Smooth muscle cell (in vitro differentiated cells): ENCODE measurements at regions not wholly inside any gene's neighbourhood (a gene's known extent, or its start where the extent isn't known, plus 50 kb on each side); places are given as distances from the start of the nearest gene placed in this dataset.

Experiments used
- DNase-seq: peaks from one replicate; lab custom pipeline; 2025; ENCODE audit not compliant: unreplicated experiment; lab: John Stamatoyannopoulos, UW
- H2AFZ ChIP-seq: fragments of 200-600 bp; sonication (generic); 2 replicates; pipeline ENCODE4 v1.6.0; 2016; ENCODE audit warnings: antibody characterized with exemption, low read depth, mild to moderate bottlenecking
- H3F3A ChIP-seq: fragments of 200-600 bp; sonication (generic); 2 replicates; pipeline ENCODE4 v1.6.0; 2017; ENCODE audit warnings: antibody characterized with exemption, low read depth
- H3K27ac ChIP-seq: fragments of 200-600 bp; sonication (generic); 2 replicates; pipeline ENCODE4 v1.5.1; 2016; ENCODE audit warnings: low read depth, mild to moderate bottlenecking
- H3K27me3 ChIP-seq: fragments of 200-600 bp; sonication (generic); 2 replicates; pipeline ENCODE4 v1.6.1; 2016; ENCODE audit warnings: low read depth, mild to moderate bottlenecking
- H3K36me3 ChIP-seq: fragments of 200-600 bp; sonication (generic); 2 replicates; pipeline ENCODE4 v1.5.1; 2016; ENCODE audit warnings: low read depth
- H3K4me1 ChIP-seq: fragments of 200-600 bp; sonication (generic); 2 replicates; pipeline ENCODE4 v1.5.1; 2016; ENCODE audit warnings: low read depth
- H3K4me2 ChIP-seq: fragments of 200-600 bp; sonication (generic); 2 replicates; pipeline ENCODE4 v1.6.0; 2016; ENCODE audit warnings: mild to moderate bottlenecking
- H3K4me3 ChIP-seq: fragments of 200-600 bp; sonication (generic); 2 replicates; pipeline ENCODE4 v1.5.1; 2016; ENCODE audit warnings: mild to moderate bottlenecking
- H3K79me2 ChIP-seq: fragments of 200-600 bp; sonication (generic); 2 replicates; pipeline ENCODE4 v1.6.0; 2016; ENCODE audit warnings: low read depth, mild to moderate bottlenecking
- H3K9ac ChIP-seq: fragments of 200-600 bp; sonication (generic); 2 replicates; pipeline ENCODE4 v1.6.0; 2016; ENCODE audit warnings: low read depth
- H3K9me3 ChIP-seq: fragments of 200-600 bp; sonication (generic); replicated peaks from 2 replicates; pipeline ENCODE4 v1.5.1; 2016; ENCODE audit warnings: low read depth
- H4K20me1 ChIP-seq: fragments of 200-600 bp; sonication (generic); 2 replicates; pipeline ENCODE4 v1.6.0; 2016; ENCODE audit warnings: low read depth
- WGBS: methylation state at CpG from one replicate; pipeline ENCODE4 v1.1.7; 2016; ENCODE audit warnings: low lambda C conversion rate; 5-methylcytosine and 5-hydroxymethylcytosine counted together
- TF ChIP-seq, protein P1 (sequence below): fragments of 200-600 bp; sonication (generic); IDR thresholded peaks from 2 replicates; pipeline ENCODE4 v1.5.1; 2017; ENCODE audit warnings: borderline replicate concordance, mild to moderate bottlenecking, antibody characterized with exemption; ENCODE audit not compliant: insufficient read depth, poor library complexity, severe bottlenecking

- Histone ChIP-seq H3K27me3 (no peaks in the 10 kb centered on the region), H4K20me1 (no peaks in the 10 kb centered on the region), H3K4me1 (no peaks in the 10 kb centered on the region), H3K9me3 (no peaks in the 10 kb centered on the region), H3K27ac (no peak overlapping the region), H3F3A (no peaks in the 10 kb centered on the region), H3K79me2 (no peaks in the 10 kb centered on the region), H3K4me2 (no peak overlapping the region), H3K36me3 (no peaks in the 10 kb centered on the region), H2AFZ (no peak overlapping the region), H3K4me3 (no peak overlapping the region), H3K9ac (no peak overlapping the region)
- TF ChIP-seq, protein P1, sequence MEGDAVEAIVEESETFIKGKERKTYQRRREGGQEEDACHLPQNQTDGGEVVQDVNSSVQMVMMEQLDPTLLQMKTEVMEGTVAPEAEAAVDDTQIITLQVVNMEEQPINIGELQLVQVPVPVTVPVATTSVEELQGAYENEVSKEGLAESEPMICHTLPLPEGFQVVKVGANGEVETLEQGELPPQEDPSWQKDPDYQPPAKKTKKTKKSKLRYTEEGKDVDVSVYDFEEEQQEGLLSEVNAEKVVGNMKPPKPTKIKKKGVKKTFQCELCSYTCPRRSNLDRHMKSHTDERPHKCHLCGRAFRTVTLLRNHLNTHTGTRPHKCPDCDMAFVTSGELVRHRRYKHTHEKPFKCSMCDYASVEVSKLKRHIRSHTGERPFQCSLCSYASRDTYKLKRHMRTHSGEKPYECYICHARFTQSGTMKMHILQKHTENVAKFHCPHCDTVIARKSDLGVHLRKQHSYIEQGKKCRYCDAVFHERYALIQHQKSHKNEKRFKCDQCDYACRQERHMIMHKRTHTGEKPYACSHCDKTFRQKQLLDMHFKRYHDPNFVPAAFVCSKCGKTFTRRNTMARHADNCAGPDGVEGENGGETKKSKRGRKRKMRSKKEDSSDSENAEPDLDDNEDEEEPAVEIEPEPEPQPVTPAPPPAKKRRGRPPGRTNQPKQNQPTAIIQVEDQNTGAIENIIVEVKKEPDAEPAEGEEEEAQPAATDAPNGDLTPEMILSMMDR: no peak
- DNase-seq: no peak
Measured at GRCh38 chr1:60709426-60709825, 372.9 kb upstream of the NFIA start.

- Histone ChIP-seq H3K27me3 (no peaks in the 10 kb centered on the region), H3K79me2 (no peaks in the 10 kb centered on the region), H2AFZ (no peak overlapping the region), H3K27ac (no peak overlapping the region), H3K4me3 (no peak overlapping the region), H3K4me2 (no peak overlapping the region), H3K4me1 (no peaks in the 10 kb centered on the region), H3F3A (no peaks in the 10 kb centered on the region), H3K9me3 (no peaks in the 10 kb centered on the region), H4K20me1 (no peaks in the 10 kb centered on the region), H3K36me3 (no peaks in the 10 kb centered on the region), H3K9ac (no peak overlapping the region)
- WGBS: 45% methylated on average over 2 of the region's 2 CpGs
- DNase-seq: no peak
- TF ChIP-seq, protein P1: no peak
Measured at GRCh38 chr1:60705026-60705425, 377.3 kb upstream of the NFIA start.

- Histone ChIP-seq H4K20me1 (no peaks in the 10 kb centered on the region), H3K36me3 (no peaks in the 10 kb centered on the region), H3K79me2 (no peaks in the 10 kb centered on the region), H2AFZ (no peak overlapping the region), H3K27ac (no peak overlapping the region), H3K9ac (no peak overlapping the region), H3F3A (no peaks in the 10 kb centered on the region), H3K4me2 (no peak overlapping the region), H3K27me3 (no peaks in the 10 kb centered on the region), H3K9me3 (no peaks in the 10 kb centered on the region), H3K4me1 (no peaks in the 10 kb centered on the region), H3K4me3 (no peak overlapping the region)
- TF ChIP-seq, protein P1: no peak
- no peak for DNase-seq
Measured at GRCh38 chr1:60703155-60703554, 379.2 kb upstream of the NFIA start.

DNA sequence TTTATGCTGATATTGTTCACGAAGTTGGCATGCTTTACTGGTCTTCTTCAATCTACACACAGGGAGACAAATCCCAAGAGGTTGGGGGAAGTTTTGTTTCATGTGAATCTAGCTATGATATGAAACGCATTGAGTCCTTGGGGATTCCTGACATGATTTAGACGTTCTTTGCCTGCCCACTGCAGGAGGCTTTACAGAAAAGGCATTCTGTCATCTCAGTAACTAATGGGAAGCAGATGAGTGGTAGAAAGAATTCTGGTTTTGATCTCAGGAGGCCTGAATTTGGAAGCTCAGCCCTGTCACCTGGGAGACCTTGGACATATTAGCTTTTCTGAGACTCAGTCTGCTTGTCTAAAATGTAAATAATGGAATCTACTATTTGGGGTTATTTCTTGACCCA is 383.0 kb upstream of the NFIA start:
- Histone ChIP-seq H3K27me3 (no peaks in the 10 kb centered on the region), H2AFZ (no peak overlapping the region), H3K4me1 (no peaks in the 10 kb centered on the region), H3K27ac (no peak overlapping the region), H3K9me3 (no peaks in the 10 kb centered on the region), H3K9ac (no peak overlapping the region), H3K4me3 (no peak overlapping the region), H4K20me1 (no peaks in the 10 kb centered on the region), H3K79me2 (no peaks in the 10 kb centered on the region), H3K36me3 (no peaks in the 10 kb centered on the region), H3F3A (no peaks in the 10 kb centered on the region), H3K4me2 (no peak overlapping the region)
- no peak for DNase-seq
- 70% methylated on average over 3 of the region's 3 CpGs for WGBS
- TF ChIP-seq, protein P1: no peak
